ENCODE measurements at regions not wholly inside any gene's neighbourhood (a gene's known extent, or its start where the extent isn't known, plus 50 kb on each side); places are given as distances from the start of the nearest gene placed in this dataset.

DNA sequence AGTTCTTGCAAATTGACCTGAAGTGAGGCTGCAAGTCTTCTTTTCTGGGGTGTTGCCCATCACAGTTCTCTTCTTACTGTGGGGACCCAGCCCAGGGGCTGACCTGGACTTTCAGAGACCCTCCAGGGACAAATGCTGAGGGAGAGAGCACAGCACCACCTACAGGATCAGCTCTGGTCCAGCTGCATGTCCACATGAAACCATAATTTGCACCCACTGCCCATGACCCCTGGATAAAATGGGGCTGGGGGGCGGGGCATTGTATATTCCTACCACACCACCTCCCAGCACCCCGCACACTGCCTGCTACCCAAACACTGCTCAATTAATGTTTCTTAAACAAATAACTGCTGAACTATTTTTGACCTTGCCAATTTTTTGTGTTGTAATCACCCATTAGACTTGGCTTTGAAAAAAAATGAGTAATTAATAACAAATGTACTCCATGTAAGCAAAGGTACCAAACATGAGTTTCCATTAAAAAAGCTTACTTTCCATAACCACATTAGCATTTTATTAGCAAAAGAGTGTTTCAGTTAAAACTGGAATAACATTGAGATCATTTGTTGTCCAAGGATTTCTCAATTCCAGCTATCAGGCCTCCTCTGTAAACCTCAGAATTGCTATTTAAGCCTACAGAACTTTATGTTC, 168.0 kb upstream of the RAB4A start:
- TF ChIP-seq POLR2A (IDR thresholded peaks at IDR 0.05) = no peak
- TF ChIP-seq, protein P1, sequence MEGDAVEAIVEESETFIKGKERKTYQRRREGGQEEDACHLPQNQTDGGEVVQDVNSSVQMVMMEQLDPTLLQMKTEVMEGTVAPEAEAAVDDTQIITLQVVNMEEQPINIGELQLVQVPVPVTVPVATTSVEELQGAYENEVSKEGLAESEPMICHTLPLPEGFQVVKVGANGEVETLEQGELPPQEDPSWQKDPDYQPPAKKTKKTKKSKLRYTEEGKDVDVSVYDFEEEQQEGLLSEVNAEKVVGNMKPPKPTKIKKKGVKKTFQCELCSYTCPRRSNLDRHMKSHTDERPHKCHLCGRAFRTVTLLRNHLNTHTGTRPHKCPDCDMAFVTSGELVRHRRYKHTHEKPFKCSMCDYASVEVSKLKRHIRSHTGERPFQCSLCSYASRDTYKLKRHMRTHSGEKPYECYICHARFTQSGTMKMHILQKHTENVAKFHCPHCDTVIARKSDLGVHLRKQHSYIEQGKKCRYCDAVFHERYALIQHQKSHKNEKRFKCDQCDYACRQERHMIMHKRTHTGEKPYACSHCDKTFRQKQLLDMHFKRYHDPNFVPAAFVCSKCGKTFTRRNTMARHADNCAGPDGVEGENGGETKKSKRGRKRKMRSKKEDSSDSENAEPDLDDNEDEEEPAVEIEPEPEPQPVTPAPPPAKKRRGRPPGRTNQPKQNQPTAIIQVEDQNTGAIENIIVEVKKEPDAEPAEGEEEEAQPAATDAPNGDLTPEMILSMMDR (IDR thresholded peaks at IDR 0.05) = peak in 1 of 4 experiments; percentile 18
